Vagina (tissue), 2 donors: ENCODE measurements at regions not wholly inside any gene's neighbourhood (a gene's known extent, or its start where the extent isn't known, plus 50 kb on each side); places are given as distances from the start of the nearest gene placed in this dataset.

Experiments
- DNase-seq, 2 donors: peaks; one replicate each; pipeline ENCODE4 v3.0.0-alpha.2; 2017; ENCODE audit errors: extremely low spot score in 2 of 2
- H3K27ac ChIP-seq: fragments of 200-600 bp; sonication (generic); one replicate; pipeline ENCODE4 v1.5.1; 2019
- H3K27me3 ChIP-seq: fragments of 200-600 bp; sonication (generic); one replicate; pipeline ENCODE4 v1.5.1; 2019
- H3K36me3 ChIP-seq, 2 donors: fragments of 200-600 bp; sonication (generic); one replicate each; pipeline ENCODE4 v1.5.1; 2017 to 2019
- H3K4me1 ChIP-seq: fragments of 200-600 bp; sonication (generic); one replicate; pipeline ENCODE4 v1.5.1; 2019
- H3K4me3 ChIP-seq, 2 donors: fragments of 200-600 bp; sonication (generic); 1 replicate in 1 of 2; 2 replicates in 1 of 2; pipeline ENCODE4 v1.5.1; 2016 to 2019
- H3K9me3 ChIP-seq: fragments of 200-600 bp; sonication (generic); one replicate; pipeline ENCODE4 v1.5.1; 2019
- CTCF ChIP-seq, 3 experiments: fragments of 450-650 bp in 2 of 3; fragments of 200-600 bp in 1 of 3; sonication (generic) in 1 of 3; IDR thresholded peaks; one replicate each; pipeline ENCODE4 v1.5.1; 2017 to 2019; ENCODE audit warnings: antibody characterized with exemption in 3 of 3, mild to moderate bottlenecking in 2 of 3, moderate library complexity in 2 of 3
- POLR2A ChIP-seq, 2 donors: fragments of 450-650 bp; IDR thresholded peaks; one replicate each; pipeline ENCODE4 v1.6.1; 2017; ENCODE audit warnings: antibody characterized with exemption in 2 of 2, mild to moderate bottlenecking in 2 of 2, moderate library complexity in 2 of 2
- POLR2AphosphoS5 ChIP-seq, 2 donors: sonication (generic); formaldehyde crosslinking; IDR thresholded peaks; one replicate each; pipeline ENCODE4 v1.9.0; 2017; ENCODE audit warnings: antibody characterized with exemption in 2 of 2, mild to moderate bottlenecking in 2 of 2, low read depth in 1 of 2; ENCODE audit not compliant: insufficient read depth in 1 of 2
- intact Hi-C: fragments of 100-400 bp; cut with DNase I; formaldehyde crosslinking; loops from one replicate; pipeline ENCODE4 v1.15.1; 2023

GRCh38 chr7:69219381-69219780, 378.9 kb upstream of the AUTS2 start:
- H3K27me3 ChIP-seq: no peaks in the 10 kb centered on the region
- H3K4me1 ChIP-seq: no peaks in the 10 kb centered on the region
- H3K36me3 ChIP-seq: no peaks in the 10 kb centered on the region
- H3K27ac ChIP-seq: no peak overlapping the region
- no peaks in the 10 kb centered on the region for H3K9me3 ChIP-seq
- DNase-seq: no peak
- intact Hi-C loops: no loop called here
- TF ChIP-seq POLR2AphosphoS5 (IDR thresholded peaks at IDR 0.05; ENCODE audit: insufficient read depth in 1 of 2, low read depth in 1 of 2) (no peak), CTCF (IDR thresholded peaks at IDR 0.05) (no peak), POLR2A (IDR thresholded peaks at IDR 0.05) (no peak)
- no peak overlapping the region for H3K4me3 ChIP-seq

- Histone ChIP-seq H3K36me3 (no peaks in the 10 kb centered on the region), H3K4me1 (no peaks in the 10 kb centered on the region), H3K9me3 (no peaks in the 10 kb centered on the region), H3K4me3 (no peak overlapping the region), H3K27me3 (no peaks in the 10 kb centered on the region), H3K27ac (no peak overlapping the region)
- intact Hi-C loops: no loop called here
- DNase-seq: no peak
- TF ChIP-seq POLR2A (IDR thresholded peaks at IDR 0.05) (no peak), CTCF (IDR thresholded peaks at IDR 0.05) (no peak), POLR2AphosphoS5 (IDR thresholded peaks at IDR 0.05; ENCODE audit: insufficient read depth in 1 of 2, low read depth in 1 of 2) (no peak)
These were observed 372.9 kb upstream of the AUTS2 start for GRCh38 chr7:69225259-69225943.

GRCh38 chr7:69228212-69228811, 370.0 kb upstream of the AUTS2 start:
- no peak for DNase-seq
- no peaks in the 10 kb centered on the region for H3K36me3 ChIP-seq
- intact Hi-C loops: no loop called here
- H3K4me1 ChIP-seq: no peaks in the 10 kb centered on the region
- no peaks in the 10 kb centered on the region for H3K9me3 ChIP-seq
- H3K27ac ChIP-seq: no peak overlapping the region
- TF ChIP-seq CTCF (IDR thresholded peaks at IDR 0.05) (no peak), POLR2A (IDR thresholded peaks at IDR 0.05) (no peak), POLR2AphosphoS5 (IDR thresholded peaks at IDR 0.05; ENCODE audit: insufficient read depth in 1 of 2, low read depth in 1 of 2) (no peak)
- H3K27me3 ChIP-seq: no peaks in the 10 kb centered on the region
- H3K4me3 ChIP-seq: no peak overlapping the region

GRCh38 chr7:69232445-69233376, 365.6 kb upstream of the AUTS2 start:
- intact Hi-C loops: no loop called here
- no peak for TF ChIP-seq POLR2A (IDR thresholded peaks at IDR 0.05)
- no peak for TF ChIP-seq POLR2AphosphoS5 (IDR thresholded peaks at IDR 0.05; ENCODE audit: insufficient read depth in 1 of 2, low read depth in 1 of 2)
- TF ChIP-seq CTCF (IDR thresholded peaks at IDR 0.05): no peak
- no peaks in the 10 kb centered on the region for H3K27me3 ChIP-seq
- no peaks in the 10 kb centered on the region for H3K4me1 ChIP-seq
- DNase-seq: no peak
- H3K36me3 ChIP-seq: no peaks in the 10 kb centered on the region
- H3K9me3 ChIP-seq: no peaks in the 10 kb centered on the region
- no peak overlapping the region for H3K27ac ChIP-seq
- H3K4me3 ChIP-seq: no peak overlapping the region
